ENCODE measurements at regions not wholly inside any gene's neighbourhood (a gene's known extent, or its start where the extent isn't known, plus 50 kb on each side); places are given as distances from the start of the nearest gene placed in this dataset.

DNA sequence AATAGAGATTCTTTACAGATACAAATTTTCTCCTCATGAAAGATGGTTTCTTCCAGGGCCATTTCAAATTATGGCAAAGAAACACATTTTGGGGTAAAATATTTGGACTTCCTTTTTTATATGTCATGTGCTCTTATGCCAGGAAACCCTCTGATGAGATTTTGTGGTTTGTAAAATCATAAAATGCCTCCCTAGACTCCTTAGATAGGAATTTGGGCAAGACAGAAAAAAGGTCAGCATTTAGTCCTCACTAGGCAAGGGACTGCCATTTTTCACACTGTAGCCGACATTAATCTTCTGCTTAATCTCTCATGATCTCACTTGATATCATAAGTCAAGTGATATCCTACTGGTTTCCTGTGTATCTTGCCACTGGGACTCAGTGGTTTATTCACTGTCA lies 286.4 kb downstream of the ARHGAP12 start:
- H3K9me3 ChIP-seq = no peaks in the 10 kb centered on the region
- no peaks in the 10 kb centered on the region for H3K36me3 ChIP-seq
- no peaks in the 10 kb centered on the region for H3K27me3 ChIP-seq
- no peak overlapping the region for H3K4me3 ChIP-seq (ENCODE audit: low read depth in 1 of 2, low read length in 1 of 2)
- no peak overlapping the region for H3K27ac ChIP-seq
- no peak for TF ChIP-seq CTCF (IDR thresholded peaks at IDR 0.05)
- no peaks in the 10 kb centered on the region for H3K4me1 ChIP-seq (ENCODE audit: control insufficient read depth in 1 of 2, insufficient read depth in 1 of 2, low read depth in 1 of 2, low read length in 1 of 2)

GRCh38 chr10:31635415-31636065 lies 293.1 kb downstream of the ARHGAP12 start:
- Histone ChIP-seq H3K9me3 (no peaks in the 10 kb centered on the region), H3K4me3 (ENCODE audit: low read depth in 1 of 2, low read length in 1 of 2) (no peak overlapping the region), H3K36me3 (no peaks in the 10 kb centered on the region), H3K27ac (no peak overlapping the region), H3K4me1 (ENCODE audit: control insufficient read depth in 1 of 2, insufficient read depth in 1 of 2, low read depth in 1 of 2, low read length in 1 of 2) (no peaks in the 10 kb centered on the region), H3K27me3 (no peaks in the 10 kb centered on the region)
- TF ChIP-seq CTCF (IDR thresholded peaks at IDR 0.05) = no peak

DNA sequence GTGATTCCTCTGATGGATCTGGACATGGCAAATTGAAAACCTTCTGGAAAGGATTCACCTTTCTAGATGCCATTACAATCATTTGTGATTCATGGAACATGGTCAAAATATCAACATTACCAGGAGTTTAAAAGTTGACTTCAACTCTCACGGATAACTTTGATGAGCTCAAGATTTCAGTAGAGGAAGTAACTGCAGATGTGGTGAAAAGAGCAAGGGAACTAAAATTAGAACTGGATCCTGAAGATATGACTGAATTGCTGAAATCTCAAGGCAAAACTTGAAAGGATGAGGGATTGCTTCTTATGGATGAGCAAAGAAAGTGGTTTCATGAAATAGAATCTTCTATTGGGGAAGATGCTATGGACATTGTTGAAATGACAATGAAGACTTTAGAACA lies 293.6 kb downstream of the ARHGAP12 start:
- no peaks in the 10 kb centered on the region for H3K9me3 ChIP-seq
- H3K36me3 ChIP-seq = no peaks in the 10 kb centered on the region
- H3K4me3 ChIP-seq (ENCODE audit: low read depth in 1 of 2, low read length in 1 of 2) = no peak overlapping the region
- H3K27ac ChIP-seq = no peak overlapping the region
- H3K4me1 ChIP-seq (ENCODE audit: control insufficient read depth in 1 of 2, insufficient read depth in 1 of 2, low read depth in 1 of 2, low read length in 1 of 2) = no peaks in the 10 kb centered on the region
- no peak for TF ChIP-seq CTCF (IDR thresholded peaks at IDR 0.05)
- no peaks in the 10 kb centered on the region for H3K27me3 ChIP-seq

DNA sequence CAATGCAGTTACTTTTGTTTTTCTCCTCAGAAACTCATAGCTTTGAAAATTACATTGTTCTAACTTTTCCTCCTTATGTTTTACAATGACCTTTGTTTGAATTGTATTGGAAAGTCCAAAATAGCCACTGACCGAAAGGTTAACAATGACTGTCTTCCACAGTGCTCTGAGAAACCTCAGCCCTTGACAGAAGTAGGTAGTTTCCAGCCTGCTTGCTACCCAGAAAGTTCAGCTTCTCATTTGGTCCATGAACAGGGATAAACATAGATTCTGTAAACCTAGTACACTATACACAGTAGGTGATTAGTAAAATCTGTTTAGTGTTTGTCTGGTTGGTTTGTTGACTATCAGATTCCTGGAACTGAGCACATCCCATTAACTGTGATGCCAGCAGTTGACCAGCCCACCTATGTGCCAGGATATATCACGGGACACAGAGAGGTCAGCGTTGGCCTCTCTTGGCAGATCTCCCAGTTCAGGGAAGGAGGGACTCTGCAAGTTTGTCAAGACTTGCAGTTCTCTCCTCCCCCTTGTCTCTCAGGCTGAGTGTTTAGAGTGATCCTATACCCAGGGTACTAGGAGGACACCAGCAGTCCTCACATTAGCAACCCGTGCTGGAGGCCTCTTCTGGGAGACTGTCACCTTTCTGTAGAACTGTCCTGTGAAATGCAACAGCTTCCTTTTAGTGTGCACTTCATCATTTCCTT lies 297.6 kb downstream of the ARHGAP12 start:
- no peak overlapping the region for H3K4me3 ChIP-seq (ENCODE audit: low read depth in 1 of 2, low read length in 1 of 2)
- H3K9me3 ChIP-seq = no peaks in the 10 kb centered on the region
- no peak overlapping the region for H3K27ac ChIP-seq
- no peaks in the 10 kb centered on the region for H3K27me3 ChIP-seq
- no peak for TF ChIP-seq CTCF (IDR thresholded peaks at IDR 0.05)
- H3K36me3 ChIP-seq = no peaks in the 10 kb centered on the region
- H3K4me1 ChIP-seq (ENCODE audit: control insufficient read depth in 1 of 2, insufficient read depth in 1 of 2, low read depth in 1 of 2, low read length in 1 of 2) = no peaks in the 10 kb centered on the region

- Histone ChIP-seq H3K4me1 (ENCODE audit: control insufficient read depth in 1 of 2, insufficient read depth in 1 of 2, low read depth in 1 of 2, low read length in 1 of 2) (no peaks in the 10 kb centered on the region), H3K27ac (no peak overlapping the region), H3K9me3 (no peaks in the 10 kb centered on the region), H3K36me3 (no peaks in the 10 kb centered on the region), H3K27me3 (no peaks in the 10 kb centered on the region), H3K4me3 (ENCODE audit: low read depth in 1 of 2, low read length in 1 of 2) (no peak overlapping the region)
- TF ChIP-seq CTCF (IDR thresholded peaks at IDR 0.05) = no peak
These were observed 303.1 kb downstream of the ARHGAP12 start for GRCh38 chr10:31625566-31625965.

Measured in neutrophil (primary cell).